Dendritic cell treated with granulocyte-macrophage colony-stimulating factor and Interleukin-4, amounts not matched to agents 40 ng/mL and 50 ng/mL, for 4 days (primary cell): ENCODE measurements at regions not wholly inside any gene's neighbourhood (a gene's known extent, or its start where the extent isn't known, plus 50 kb on each side); places are given as distances from the start of the nearest gene placed in this dataset.

ENCODE experiments used
- H3K27ac Mint-ChIP-seq: one replicate; pipeline ENCODE4 v1.8.0; 2022; ENCODE audit warnings: mild to moderate bottlenecking, mixed read lengths
- H3K27me3 Mint-ChIP-seq: one replicate; pipeline ENCODE4 v1.8.0; 2022; ENCODE audit warnings: mild to moderate bottlenecking, mixed read lengths
- H3K36me3 Mint-ChIP-seq: one replicate; pipeline ENCODE4 v1.8.0; 2022; ENCODE audit warnings: low read depth, mixed read lengths
- H3K4me1 Mint-ChIP-seq: one replicate; pipeline ENCODE4 v1.8.0; 2022; ENCODE audit warnings: low read depth, mixed read lengths
- H3K4me3 Mint-ChIP-seq: one replicate; pipeline ENCODE4 v1.8.0; 2022; ENCODE audit warnings: mild to moderate bottlenecking, moderate library complexity, mixed read lengths
- H3K9me3 Mint-ChIP-seq: one replicate; pipeline ENCODE4 v1.8.0; 2022; ENCODE audit warnings: mixed read lengths
- intact Hi-C: fragments of 100-400 bp; cut with micrococcal nuclease; formaldehyde crosslinking; loops from one replicate; pipeline ENCODE4 v1.15.0; 2022

DNA sequence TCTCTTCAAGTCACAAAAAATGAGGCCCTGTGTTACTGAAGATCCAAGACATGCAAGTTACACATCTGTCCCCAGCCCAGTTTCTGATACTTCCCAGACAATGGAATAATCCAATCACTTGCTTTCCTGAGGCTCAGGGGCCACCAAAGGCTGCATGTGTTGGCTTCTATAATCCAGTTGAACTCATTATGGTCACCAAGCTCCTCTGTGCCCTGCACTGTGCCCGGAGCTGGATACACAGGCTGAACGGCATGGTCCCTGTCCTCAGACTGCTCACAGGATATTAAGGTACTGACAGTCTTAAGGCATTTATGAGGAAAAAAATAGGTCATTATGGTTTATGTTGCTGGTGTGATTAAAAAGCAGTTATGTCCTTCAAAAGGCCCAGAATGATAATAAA is 117.0 kb upstream of the SYT6 start:
- H3K4me1 Mint-ChIP-seq, result peaks cover 8% of the 10 kb centered on the region
- intact Hi-C loops, result no loop called here
- no peaks in the 10 kb centered on the region for H3K9me3 Mint-ChIP-seq
- peaks cover 11% of the 10 kb centered on the region for H3K27me3 Mint-ChIP-seq
- H3K4me3 Mint-ChIP-seq, result no peak overlapping the region
- no peak overlapping the region for H3K27ac Mint-ChIP-seq
- H3K36me3 Mint-ChIP-seq, result no peaks in the 10 kb centered on the region

DNA sequence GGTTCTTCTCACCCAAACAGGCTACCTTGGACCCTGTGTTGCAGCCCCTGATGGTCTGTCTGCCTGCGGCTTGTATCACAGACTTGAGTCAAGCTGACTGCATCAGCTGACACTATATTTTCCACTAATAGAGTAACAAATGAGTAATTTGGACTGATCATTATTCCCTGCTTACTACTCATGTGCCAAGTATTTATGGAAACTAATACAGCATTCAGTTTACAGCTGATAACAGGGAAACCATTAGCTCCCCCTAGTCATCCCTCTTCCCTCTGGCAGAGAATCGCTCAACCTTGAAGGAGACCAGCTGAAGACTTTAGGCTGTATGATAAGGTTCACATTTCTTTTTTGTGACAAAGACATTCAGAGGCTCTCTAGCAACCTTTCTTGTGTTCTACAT is 116.6 kb upstream of the SYT6 start:
- peaks cover 8% of the 10 kb centered on the region for H3K4me1 Mint-ChIP-seq

GRCh38 chr1:114269539-114269938 is 115.9 kb upstream of the SYT6 start:
- intact Hi-C loops, result no loop called here
- H3K9me3 Mint-ChIP-seq, result no peaks in the 10 kb centered on the region
- no peak overlapping the region for H3K4me3 Mint-ChIP-seq
- H3K4me1 Mint-ChIP-seq, result peaks cover 2% of the 10 kb centered on the region
- H3K36me3 Mint-ChIP-seq, result no peaks in the 10 kb centered on the region
- H3K27ac Mint-ChIP-seq, result no peak overlapping the region
- peaks cover 10% of the 10 kb centered on the region for H3K27me3 Mint-ChIP-seq

More for the DNA sequence above, 116.6 kb upstream of the SYT6 start:
- intact Hi-C loops, result no loop called here
- Mint-ChIP-seq H3K36me3 (no peaks in the 10 kb centered on the region), H3K27ac (no peak overlapping the region), H3K9me3 (no peaks in the 10 kb centered on the region), H3K4me3 (no peak overlapping the region), H3K27me3 (peaks cover 10% of the 10 kb centered on the region)

GRCh38 chr1:114263343-114263742 is 109.7 kb upstream of the SYT6 start:
- Mint-ChIP-seq H3K27me3 (peaks cover 19% of the 10 kb centered on the region), H3K9me3 (no peaks in the 10 kb centered on the region), H3K4me3 (no peak overlapping the region), H3K36me3 (no peaks in the 10 kb centered on the region), H3K4me1 (no peaks in the 10 kb centered on the region), H3K27ac (no peak overlapping the region)
- intact Hi-C loops, result no loop called here

- Mint-ChIP-seq H3K36me3 (no peaks in the 10 kb centered on the region), H3K27me3 (peaks cover 21% of the 10 kb centered on the region)
Measured at GRCh38 chr1:114262337-114262736, 108.7 kb upstream of the SYT6 start.

GRCh38 chr1:114260805-114261484 is 107.3 kb upstream of the SYT6 start:
- Mint-ChIP-seq H3K27ac (no peak overlapping the region), H3K4me3 (no peak overlapping the region), H3K27me3 (peaks cover 15% of the 10 kb centered on the region), H3K36me3 (no peaks in the 10 kb centered on the region), H3K4me1 (no peaks in the 10 kb centered on the region), H3K9me3 (no peaks in the 10 kb centered on the region)
- intact Hi-C loops, result no loop called here

More at GRCh38 chr1:114262337-114262736, 108.7 kb upstream of the SYT6 start:
- H3K27ac Mint-ChIP-seq, result no peak overlapping the region
- no peaks in the 10 kb centered on the region for H3K4me1 Mint-ChIP-seq
- intact Hi-C loops, result no loop called here
- H3K9me3 Mint-ChIP-seq, result no peaks in the 10 kb centered on the region
- H3K4me3 Mint-ChIP-seq, result no peak overlapping the region

DNA sequence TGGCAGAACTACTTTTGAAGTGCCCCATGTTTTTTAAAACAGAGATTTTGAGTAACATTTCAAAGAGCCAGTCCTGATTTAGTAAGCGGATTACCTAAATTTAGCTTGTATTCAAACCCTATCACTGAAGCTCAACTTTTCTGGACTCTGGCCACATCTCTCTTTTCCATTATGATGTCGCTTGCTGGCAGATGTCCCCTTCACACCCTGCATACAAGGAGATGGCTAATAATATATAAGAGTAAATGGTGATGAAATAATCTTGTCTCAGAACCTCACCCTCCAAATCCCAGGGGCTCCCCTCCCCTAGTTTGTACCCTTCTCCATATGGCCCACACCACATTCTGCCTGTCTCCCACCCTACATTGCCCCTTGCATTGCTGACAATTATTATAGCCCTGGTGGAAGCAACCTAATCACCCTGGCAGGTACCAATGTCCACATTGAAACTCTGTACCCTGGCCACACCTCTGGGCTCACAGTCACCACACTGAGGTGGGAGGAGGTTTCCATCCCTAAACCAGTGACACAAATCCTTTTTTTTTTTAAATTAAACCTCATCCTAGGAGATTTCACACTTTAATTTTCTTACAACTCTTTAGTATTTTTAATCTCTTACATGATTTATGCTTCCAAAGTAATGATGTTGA is 106.0 kb upstream of the SYT6 start:
- Mint-ChIP-seq H3K27ac (no peak overlapping the region), H3K4me3 (no peak overlapping the region), H3K9me3 (peaks cover 3% of the 10 kb centered on the region), H3K4me1 (no peaks in the 10 kb centered on the region), H3K36me3 (no peaks in the 10 kb centered on the region), H3K27me3 (peaks cover 14% of the 10 kb centered on the region)
- intact Hi-C loops, result no loop called here

- H3K4me1 Mint-ChIP-seq, result no peaks in the 10 kb centered on the region
- no peak overlapping the region for H3K27ac Mint-ChIP-seq
- H3K36me3 Mint-ChIP-seq, result no peaks in the 10 kb centered on the region
- H3K4me3 Mint-ChIP-seq, result no peak overlapping the region
- peaks cover 16% of the 10 kb centered on the region for H3K27me3 Mint-ChIP-seq
- peaks cover 8% of the 10 kb centered on the region for H3K9me3 Mint-ChIP-seq
- intact Hi-C loops, result no loop called here
Measured at GRCh38 chr1:114258633-114259032, 105.0 kb upstream of the SYT6 start.

DNA sequence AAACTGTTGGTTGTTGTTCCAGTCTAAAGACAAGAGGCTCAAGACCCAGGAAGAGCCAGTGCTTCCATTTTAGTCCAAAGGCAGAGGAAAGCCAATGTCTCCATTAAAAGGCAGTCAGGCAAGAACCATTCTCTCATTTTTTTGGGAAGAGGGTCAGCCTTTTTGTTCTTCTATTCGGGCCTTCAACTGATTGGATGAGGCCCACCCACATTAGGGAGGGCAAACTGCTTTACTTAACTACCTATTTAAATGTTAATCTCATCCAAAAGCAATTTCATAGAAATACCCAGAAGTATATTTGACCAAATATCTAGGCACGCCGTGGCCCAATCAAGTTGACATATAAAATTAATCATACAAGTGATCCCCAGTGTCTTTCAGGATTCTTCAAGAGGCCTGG is 104.4 kb upstream of the SYT6 start:
- Mint-ChIP-seq H3K4me3 (no peak overlapping the region), H3K9me3 (peaks cover 8% of the 10 kb centered on the region), H3K4me1 (no peaks in the 10 kb centered on the region), H3K27me3 (peaks cover 16% of the 10 kb centered on the region), H3K27ac (no peak overlapping the region), H3K36me3 (no peaks in the 10 kb centered on the region)
- intact Hi-C loops, result no loop called here

DNA sequence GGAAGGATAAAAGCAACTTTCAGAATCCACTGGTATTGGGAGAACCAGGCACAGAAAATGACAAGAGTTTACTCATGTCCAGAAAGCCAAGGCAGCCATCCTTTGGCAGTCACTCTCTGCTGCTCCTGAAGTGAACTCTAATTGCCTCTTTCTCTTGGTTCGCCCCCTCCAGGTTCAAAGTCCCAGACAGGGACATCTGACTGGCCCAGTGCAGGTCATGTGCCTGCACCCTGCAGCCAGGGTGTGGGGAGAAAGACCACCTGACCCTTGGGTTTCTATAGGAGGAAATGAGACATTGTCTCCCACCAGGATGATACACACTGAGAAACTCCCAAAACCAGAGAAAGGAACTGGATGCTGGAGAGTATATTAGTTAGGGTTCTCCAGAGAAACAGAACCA is 103.9 kb upstream of the SYT6 start:
- peaks cover 16% of the 10 kb centered on the region for H3K27me3 Mint-ChIP-seq
- no peaks in the 10 kb centered on the region for H3K4me1 Mint-ChIP-seq
- no peak overlapping the region for H3K4me3 Mint-ChIP-seq
- H3K36me3 Mint-ChIP-seq, result no peaks in the 10 kb centered on the region
- no peak overlapping the region for H3K27ac Mint-ChIP-seq
- H3K9me3 Mint-ChIP-seq, result peaks cover 8% of the 10 kb centered on the region
- intact Hi-C loops, result no loop called here

DNA sequence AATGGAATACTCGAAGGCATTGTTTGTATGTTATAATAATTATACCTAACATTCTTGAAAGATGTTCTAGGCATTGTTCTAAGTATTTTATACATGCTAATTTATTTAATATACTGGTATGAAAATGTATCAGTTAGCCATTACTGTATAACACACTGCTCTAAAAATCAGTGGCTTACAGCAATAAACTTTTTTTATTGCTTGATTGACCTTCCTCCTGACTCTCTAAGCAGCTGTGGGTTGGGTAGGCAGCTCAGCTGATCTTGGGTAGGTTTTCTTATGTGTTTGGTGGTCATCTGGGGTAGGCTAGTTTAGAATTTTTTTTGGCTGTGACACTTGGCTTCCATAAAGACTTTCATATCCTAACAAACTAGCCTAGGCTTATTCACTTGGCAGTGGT is 100.2 kb upstream of the SYT6 start:
- no peaks in the 10 kb centered on the region for H3K36me3 Mint-ChIP-seq
- H3K9me3 Mint-ChIP-seq, result peaks cover 8% of the 10 kb centered on the region
- no peak overlapping the region for H3K4me3 Mint-ChIP-seq
- intact Hi-C loops, result no loop called here
- H3K4me1 Mint-ChIP-seq, result no peaks in the 10 kb centered on the region
- no peak overlapping the region for H3K27ac Mint-ChIP-seq
- peaks cover 7% of the 10 kb centered on the region for H3K27me3 Mint-ChIP-seq

DNA sequence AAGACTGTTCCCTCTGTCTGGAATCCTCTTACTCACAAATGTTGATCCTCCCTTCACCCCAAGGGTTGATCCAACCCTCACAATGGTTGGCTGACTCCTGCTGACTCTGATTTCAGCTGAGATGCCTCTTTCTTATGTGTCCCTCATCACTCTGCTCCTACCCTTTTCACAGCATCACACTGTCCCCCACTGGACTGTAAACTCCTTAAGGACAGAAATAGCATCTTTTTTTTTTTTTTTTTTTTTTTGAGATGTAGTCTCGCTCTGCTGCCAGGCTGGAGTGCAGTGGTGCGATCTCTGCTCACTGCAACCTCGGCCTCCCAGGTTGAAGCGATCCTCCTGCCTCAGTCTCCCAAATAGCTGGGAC is 97.9 kb upstream of the SYT6 start:
- intact Hi-C loops, result no loop called here
- no peak overlapping the region for H3K4me3 Mint-ChIP-seq
- H3K36me3 Mint-ChIP-seq, result no peaks in the 10 kb centered on the region
- H3K27ac Mint-ChIP-seq, result no peak overlapping the region
- H3K9me3 Mint-ChIP-seq, result peaks cover 8% of the 10 kb centered on the region
- H3K27me3 Mint-ChIP-seq, result peaks cover 7% of the 10 kb centered on the region
- H3K4me1 Mint-ChIP-seq, result no peaks in the 10 kb centered on the region

- H3K27me3 Mint-ChIP-seq, result peaks cover 5% of the 10 kb centered on the region
- peaks cover 8% of the 10 kb centered on the region for H3K9me3 Mint-ChIP-seq
- no peaks in the 10 kb centered on the region for H3K4me1 Mint-ChIP-seq
- H3K36me3 Mint-ChIP-seq, result no peaks in the 10 kb centered on the region
- intact Hi-C loops, result no loop called here
- H3K27ac Mint-ChIP-seq, result no peak overlapping the region
- H3K4me3 Mint-ChIP-seq, result no peak overlapping the region
Measured at GRCh38 chr1:114250683-114251572, 97.3 kb upstream of the SYT6 start.

DNA sequence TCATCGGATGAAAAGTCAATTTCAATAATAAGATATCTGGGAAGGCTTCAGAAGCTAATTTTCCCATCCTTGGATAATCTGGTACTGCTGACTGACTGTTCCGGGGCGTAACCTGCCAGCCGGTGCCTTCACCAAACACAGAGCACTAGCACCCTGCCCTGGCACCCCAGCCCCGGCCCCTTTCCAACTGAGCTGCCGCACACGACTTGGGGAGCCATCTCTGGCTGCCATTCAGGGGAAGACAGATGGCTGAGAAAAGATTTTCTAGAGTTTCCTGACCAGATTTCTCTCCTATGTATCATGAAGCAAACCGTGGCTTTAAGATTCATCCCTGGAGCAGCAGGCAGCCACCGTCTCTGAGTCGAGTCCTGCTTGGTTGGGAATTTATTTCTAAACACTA is 96.0 kb upstream of the SYT6 start:
- H3K27ac Mint-ChIP-seq, result no peak overlapping the region
- H3K4me1 Mint-ChIP-seq, result no peaks in the 10 kb centered on the region
- H3K4me3 Mint-ChIP-seq, result no peak overlapping the region
- peaks cover 9% of the 10 kb centered on the region for H3K9me3 Mint-ChIP-seq
- H3K36me3 Mint-ChIP-seq, result no peaks in the 10 kb centered on the region
- intact Hi-C loops, result no loop called here
- peaks cover 5% of the 10 kb centered on the region for H3K27me3 Mint-ChIP-seq
